ENCODE measurements at regions not wholly inside any gene's neighbourhood (a gene's known extent, or its start where the extent isn't known, plus 50 kb on each side); places are given as distances from the start of the nearest gene placed in this dataset.

GRCh38 chr3:82087958-82088357 is 326.5 kb upstream of the GBE1 start:
- no peak for DNase-seq (ENCODE audit: extremely low read depth, low read depth)
- no peak for TF ChIP-seq CTCF (IDR thresholded peaks at IDR 0.05; ENCODE audit: low read depth, low read length, missing control alignments)
- H3K4me3 ChIP-seq (replicated peaks; ENCODE audit: low read depth, low read length): no peak overlapping the region

DNA sequence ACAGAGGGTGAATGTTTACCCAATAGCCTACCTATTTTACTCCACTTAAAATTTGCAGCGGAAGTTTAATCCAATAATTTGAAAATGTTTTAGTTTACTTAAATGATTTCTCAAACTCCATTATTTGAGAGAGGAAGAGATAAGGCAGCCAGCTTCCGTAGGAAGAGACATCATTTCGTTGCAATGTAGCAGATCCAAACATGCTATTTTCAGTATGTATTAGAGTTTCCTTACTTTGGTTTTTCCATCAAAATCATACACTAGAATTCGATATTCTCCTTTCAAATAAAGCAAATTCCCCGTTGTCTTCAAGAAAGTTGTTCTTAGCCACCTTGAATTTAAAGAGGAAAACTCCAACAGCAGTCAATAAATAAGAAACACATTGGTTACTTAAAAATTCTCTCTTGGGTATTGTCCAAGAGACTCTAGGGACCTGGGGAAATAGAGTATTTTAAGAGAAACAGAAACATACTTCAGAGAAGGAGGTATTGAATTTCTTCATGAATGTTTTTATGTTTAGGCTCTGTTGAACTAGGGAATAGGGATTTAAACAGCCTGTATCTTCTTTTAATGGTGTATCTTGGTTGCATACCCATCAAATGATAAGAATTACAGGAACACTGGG is 324.5 kb upstream of the GBE1 start:
- TF ChIP-seq CTCF (IDR thresholded peaks at IDR 0.05; ENCODE audit: low read depth, low read length, missing control alignments): no peak
- H3K4me3 ChIP-seq (replicated peaks; ENCODE audit: low read depth, low read length): no peak overlapping the region
- no peak for DNase-seq (ENCODE audit: extremely low read depth, low read depth)

DNA sequence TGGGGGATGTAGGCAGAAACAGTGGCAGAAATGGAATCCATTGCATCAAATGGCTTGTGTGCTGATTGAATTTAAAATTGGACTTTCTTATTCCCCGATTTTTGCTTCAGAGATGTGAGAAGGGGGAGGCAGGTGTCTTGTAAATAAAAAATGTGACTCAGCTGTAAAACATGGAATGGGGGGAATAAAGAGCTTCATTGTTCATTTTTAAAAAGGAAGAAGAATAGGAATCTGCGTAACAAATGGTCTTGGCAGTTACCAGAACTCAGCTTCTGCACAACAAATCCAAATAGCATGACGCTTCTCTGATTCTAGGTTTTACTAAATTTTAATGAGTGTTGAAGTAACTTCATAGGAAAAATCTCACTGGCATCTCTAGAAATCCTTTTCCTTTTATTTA is 323.9 kb upstream of the GBE1 start:
- no peak for TF ChIP-seq CTCF (IDR thresholded peaks at IDR 0.05; ENCODE audit: low read depth, low read length, missing control alignments)
- DNase-seq (ENCODE audit: extremely low read depth, low read depth): no peak
- no peak overlapping the region for H3K4me3 ChIP-seq (replicated peaks; ENCODE audit: low read depth, low read length)

DNA sequence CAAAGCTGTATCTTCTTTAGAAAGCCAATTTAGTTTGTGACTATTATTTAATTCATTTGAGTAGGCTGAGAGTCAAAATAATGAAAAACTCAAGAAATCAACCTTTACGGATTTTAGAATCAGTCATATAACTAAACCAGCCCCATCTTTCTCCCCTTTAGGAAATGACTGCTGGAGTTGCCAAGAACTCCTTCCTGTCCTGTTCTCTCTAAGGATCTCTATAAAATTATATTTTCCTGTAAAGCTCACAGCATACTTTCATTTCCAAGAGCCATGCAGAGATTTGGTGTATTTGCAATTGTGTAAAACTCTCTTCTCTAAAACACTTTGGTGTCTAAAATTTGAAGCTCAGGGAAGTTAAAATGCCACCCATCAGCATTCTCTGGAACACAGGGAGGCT is 323.4 kb upstream of the GBE1 start:
- no peak overlapping the region for H3K4me3 ChIP-seq (replicated peaks; ENCODE audit: low read depth, low read length)
- no peak for TF ChIP-seq CTCF (IDR thresholded peaks at IDR 0.05; ENCODE audit: low read depth, low read length, missing control alignments)
- no peak for DNase-seq (ENCODE audit: extremely low read depth, low read depth)

DNA sequence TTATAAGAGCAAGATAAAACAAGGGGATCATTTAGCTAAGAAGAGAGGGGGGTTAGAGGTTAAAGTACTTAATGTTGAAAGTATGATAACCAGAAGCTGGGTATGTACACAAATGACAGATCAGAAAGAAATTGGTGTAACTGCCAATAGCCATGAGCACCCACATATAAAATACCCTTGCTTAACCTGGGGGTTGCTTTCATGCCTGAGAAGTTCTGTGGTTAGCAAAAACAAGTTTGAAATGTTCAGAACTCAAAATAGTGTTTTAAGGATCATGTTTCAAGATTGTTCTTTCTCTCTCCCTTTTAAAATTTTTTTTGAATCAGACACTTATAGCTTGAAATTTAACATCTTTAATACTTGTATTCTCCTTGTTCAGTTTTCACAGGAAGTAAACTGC is 321.4 kb upstream of the GBE1 start:
- DNase-seq (ENCODE audit: extremely low read depth, low read depth): no peak
- H3K4me3 ChIP-seq (replicated peaks; ENCODE audit: low read depth, low read length): no peak overlapping the region
- no peak for TF ChIP-seq CTCF (IDR thresholded peaks at IDR 0.05; ENCODE audit: low read depth, low read length, missing control alignments)

DNA sequence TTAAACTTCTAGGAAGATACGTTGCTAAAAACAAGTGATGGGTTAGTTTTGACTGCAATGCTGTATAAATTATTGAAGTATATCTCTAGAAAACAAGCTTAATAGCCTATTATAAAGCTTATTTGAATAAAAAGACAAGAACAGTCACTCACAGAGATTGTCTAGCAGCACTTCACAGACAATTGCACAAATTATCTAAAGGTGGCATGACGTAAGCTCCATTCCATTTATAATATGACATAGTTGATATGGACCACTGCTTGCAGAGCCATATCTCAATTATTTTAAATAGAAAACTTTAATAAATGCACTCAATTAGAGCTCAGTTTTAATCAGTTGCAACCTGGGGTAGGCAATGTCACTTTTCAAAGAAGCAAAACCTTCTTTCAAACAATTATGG is 319.9 kb upstream of the GBE1 start:
- no peak overlapping the region for H3K4me3 ChIP-seq (replicated peaks; ENCODE audit: low read depth, low read length)
- TF ChIP-seq CTCF (IDR thresholded peaks at IDR 0.05; ENCODE audit: low read depth, low read length, missing control alignments): no peak
- no peak for DNase-seq (ENCODE audit: extremely low read depth, low read depth)

DNA sequence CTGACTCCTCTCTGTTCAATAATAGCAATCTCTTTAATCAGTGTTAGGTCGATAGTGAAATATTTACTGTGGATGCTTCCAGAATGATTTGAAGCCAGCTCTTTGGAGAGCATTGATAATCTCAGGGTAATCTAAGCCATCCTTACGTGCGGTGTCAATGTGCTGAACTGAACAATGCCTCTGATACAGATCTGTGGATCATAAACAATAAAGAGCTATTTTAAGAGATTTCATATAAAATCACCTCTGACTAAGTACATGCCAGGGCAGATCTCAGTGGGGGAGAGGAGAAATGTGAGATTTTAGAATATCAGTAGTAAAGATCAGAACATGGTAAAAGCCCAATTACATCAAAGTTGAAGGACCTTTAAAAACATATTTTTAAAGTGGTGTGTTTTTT is 319.3 kb upstream of the GBE1 start:
- no peak for DNase-seq (ENCODE audit: extremely low read depth, low read depth)
- no peak for TF ChIP-seq CTCF (IDR thresholded peaks at IDR 0.05; ENCODE audit: low read depth, low read length, missing control alignments)
- no peak overlapping the region for H3K4me3 ChIP-seq (replicated peaks; ENCODE audit: low read depth, low read length)

Measured in HFF-Myc (cell line).